ENCODE measurements at regions not wholly inside any gene's neighbourhood (a gene's known extent, or its start where the extent isn't known, plus 50 kb on each side); places are given as distances from the start of the nearest gene placed in this dataset.

- Histone ChIP-seq H3K79me2 (ENCODE audit: control insufficient read depth in 1 of 2, insufficient read depth in 2 of 2, low read length in 2 of 2) (no peaks in the 10 kb centered on the region), H3K9me3 (ENCODE audit: insufficient read depth in 2 of 2, low read depth in 1 of 2, low read length in 1 of 2) (peaks cover 7 to 14% of the 10 kb centered on the region in 2 experiments), H3K4me2 (ENCODE audit: insufficient read depth in 1 of 2, low read depth in 2 of 2, low read length in 2 of 2) (no peak overlapping the region), H3K79me1 (ENCODE audit: low read depth, low read length) (no peaks in the 10 kb centered on the region), H2AFZ (ENCODE audit: low read length) (no peak overlapping the region), H4K20me1 (replicated peaks in 1 of 2; ENCODE audit: control insufficient read depth in 1 of 2, insufficient read depth in 2 of 2, low read length in 2 of 2) (no peaks in the 10 kb centered on the region), H3K23me2 (ENCODE audit: low read depth, low read length) (no peaks in the 10 kb centered on the region; the same call in 1 of the 2 replicates), H3K23ac (ENCODE audit: insufficient read length) (no peak overlapping the region), H3K27ac (ENCODE audit: low read depth, low read length) (no peak overlapping the region), H3K4me1 (replicated peaks in 1 of 4; ENCODE audit: control insufficient read depth in 3 of 4, insufficient read depth in 4 of 4, low read length in 3 of 4) (no peaks in the 10 kb centered on the region), H3K18ac (ENCODE audit: extremely low read depth, low read length) (no peak overlapping the region), H2BK120ac (replicated peaks; ENCODE audit: low read depth, low read length) (no peak overlapping the region), H3K14ac (ENCODE audit: insufficient read length) (no peak overlapping the region), H3K27me3 (replicated peaks in 1 of 4; ENCODE audit: control insufficient read depth in 3 of 4, extremely low read depth in 1 of 4, insufficient read depth in 3 of 4, low read length in 3 of 4) (no peaks in the 10 kb centered on the region), H2BK15ac (ENCODE audit: low read length) (no peak overlapping the region), H4K8ac (ENCODE audit: extremely low read depth, insufficient read depth, low read length) (no peak overlapping the region), H2AK5ac (ENCODE audit: low read depth, low read length) (no peak overlapping the region), H2BK12ac (ENCODE audit: low read depth, low read length) (no peak overlapping the region), H4K5ac (ENCODE audit: insufficient read length, low read depth, low read length) (no peak overlapping the region), H3K4me3 (ENCODE audit: extremely low read depth in 1 of 4, insufficient read depth in 2 of 4, low read depth in 3 of 4, low read length in 4 of 4) (no peak overlapping the region), H3K9ac (replicated peaks in 1 of 4; ENCODE audit: extremely low read depth in 1 of 4, low read depth in 3 of 4, low read length in 3 of 4) (no peak overlapping the region), H3K36me3 (ENCODE audit: control insufficient read depth in 2 of 4, insufficient read depth in 4 of 4, low read length in 3 of 4) (no peaks in the 10 kb centered on the region), H2BK20ac (ENCODE audit: low read length) (no peak overlapping the region), H2BK5ac (ENCODE audit: low read depth, low read length) (no peak overlapping the region), H3K56ac (replicated peaks; ENCODE audit: insufficient read length, low read depth, low read length) (no peak overlapping the region), H3K4ac (replicated peaks; ENCODE audit: insufficient read length, low read depth, low read length) (no peak overlapping the region), H4K91ac (replicated peaks; ENCODE audit: insufficient read length, low read length) (no peak overlapping the region)
- ChIA-PET POLR2A (ENCODE audit: partially characterized antibody) (no interaction called here), CTCF (ENCODE audit: partially characterized antibody) (interaction anchor here (0.6 to 2.3 kb wide), 9 partner anchors 9 to 192 kb away, joined by 3 to 12 read pairs (median 3); no protein-coding TSS in a partner anchor)
- DNase-seq (ENCODE audit: low read depth in 1 of 2, low spot score in 2 of 2) (peak; percentile 34 to 66), FAIRE-seq (peak; percentile 45)
- 45% methylated on average over 3 of the region's 3 CpGs; no CpG with 5 or more reads in 1 of the 2 experiments for WGBS, 2 experiments (ENCODE audit: extremely low coverage in 1 of 2, insufficient coverage in 1 of 2, insufficient read length in 1 of 2, insufficient replicate concordance in 2 of 2, low coverage in 1 of 2, low lambda C conversion rate in 2 of 2, missing lambda C conversion rate in 1 of 2)
- TF ChIP-seq RAD21 (IDR thresholded peaks at IDR 0.05 in 1 of 2, conservative IDR thresholded peaks at IDR 0.05 in 1 of 2; ENCODE audit: low read depth in 2 of 2, low read length in 2 of 2), result peak; percentile 76 to 83
Observed at GRCh38 chr7:69018200-69018599, 580.1 kb upstream of the AUTS2 start.

Data from H1 (cell line).